ENCODE measurements at regions not wholly inside any gene's neighbourhood (a gene's known extent, or its start where the extent isn't known, plus 50 kb on each side); places are given as distances from the start of the nearest gene placed in this dataset.

DNA sequence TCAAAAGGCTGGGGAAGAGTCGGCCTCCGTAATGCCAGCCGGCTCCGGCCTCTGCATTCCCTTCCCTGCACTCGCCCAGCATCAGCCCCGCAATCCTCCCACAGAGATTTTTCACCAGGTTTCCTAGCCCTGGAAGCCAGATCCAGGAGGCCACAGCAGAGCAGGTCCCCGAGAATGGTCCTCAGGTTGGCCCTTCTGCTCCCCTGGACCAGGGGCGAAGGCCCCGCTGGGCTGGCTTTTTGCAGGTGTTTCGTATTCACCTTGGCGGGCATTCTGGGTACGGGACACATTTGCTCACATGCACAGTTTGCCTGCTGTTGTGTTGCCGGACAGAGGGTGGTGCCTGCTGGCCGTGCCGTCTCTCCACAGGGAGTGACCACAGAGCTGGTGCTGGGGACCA, 309.5 kb downstream of the NDUFA10 start:
- ATAC-seq, result no peak
- TF ChIP-seq OSR1 (CRISPR knock-in tag; IDR thresholded peaks at IDR 0.05) (no peak), ZNF565 (CRISPR knock-in tag; conservative IDR thresholded peaks at IDR 0.05; ENCODE audit: low read depth) (no peak), ZFP30 (CRISPR knock-in tag; IDR thresholded peaks at IDR 0.05) (no peak), ARNTL (CRISPR knock-in tag; IDR thresholded peaks at IDR 0.05; ENCODE audit: borderline replicate concordance, low read depth) (no peak), CSDC2 (CRISPR knock-in tag; IDR thresholded peaks at IDR 0.05) (no peak), TCF4 (CRISPR knock-in tag; IDR thresholded peaks at IDR 0.05; ENCODE audit: borderline replicate concordance) (no peak), BACH2 (CRISPR knock-in tag; IDR thresholded peaks at IDR 0.05; ENCODE audit: borderline replicate concordance) (no peak), ESRRG (CRISPR knock-in tag; IDR thresholded peaks at IDR 0.05) (no peak), PPARA (CRISPR knock-in tag; IDR thresholded peaks at IDR 0.05; ENCODE audit: borderline replicate concordance) (no peak), ISL1 (CRISPR knock-in tag; IDR thresholded peaks at IDR 0.05) (no peak), ZNF8 (CRISPR knock-in tag; IDR thresholded peaks at IDR 0.05) (no peak), SNAI2 (CRISPR knock-in tag; IDR thresholded peaks at IDR 0.05) (no peak), ZC3H10 (CRISPR knock-in tag; IDR thresholded peaks at IDR 0.05) (no peak)
- TF ChIP-seq, protein P1, sequence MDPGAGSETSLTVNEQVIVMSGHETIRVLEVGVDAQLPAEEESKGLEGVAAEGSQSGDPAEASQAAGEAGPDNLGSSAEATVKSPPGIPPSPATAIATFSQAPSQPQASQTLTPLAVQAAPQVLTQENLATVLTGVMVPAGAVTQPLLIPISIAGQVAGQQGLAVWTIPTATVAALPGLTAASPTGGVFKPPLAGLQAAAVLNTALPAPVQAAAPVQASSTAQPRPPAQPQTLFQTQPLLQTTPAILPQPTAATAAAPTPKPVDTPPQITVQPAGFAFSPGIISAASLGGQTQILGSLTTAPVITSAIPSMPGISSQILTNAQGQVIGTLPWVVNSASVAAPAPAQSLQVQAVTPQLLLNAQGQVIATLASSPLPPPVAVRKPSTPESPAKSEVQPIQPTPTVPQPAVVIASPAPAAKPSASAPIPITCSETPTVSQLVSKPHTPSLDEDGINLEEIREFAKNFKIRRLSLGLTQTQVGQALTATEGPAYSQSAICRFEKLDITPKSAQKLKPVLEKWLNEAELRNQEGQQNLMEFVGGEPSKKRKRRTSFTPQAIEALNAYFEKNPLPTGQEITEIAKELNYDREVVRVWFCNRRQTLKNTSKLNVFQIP (CRISPR knock-in tag; IDR thresholded peaks at IDR 0.05; ENCODE audit: borderline replicate concordance, low read depth), result no peak
- TF ChIP-seq, protein P2, sequence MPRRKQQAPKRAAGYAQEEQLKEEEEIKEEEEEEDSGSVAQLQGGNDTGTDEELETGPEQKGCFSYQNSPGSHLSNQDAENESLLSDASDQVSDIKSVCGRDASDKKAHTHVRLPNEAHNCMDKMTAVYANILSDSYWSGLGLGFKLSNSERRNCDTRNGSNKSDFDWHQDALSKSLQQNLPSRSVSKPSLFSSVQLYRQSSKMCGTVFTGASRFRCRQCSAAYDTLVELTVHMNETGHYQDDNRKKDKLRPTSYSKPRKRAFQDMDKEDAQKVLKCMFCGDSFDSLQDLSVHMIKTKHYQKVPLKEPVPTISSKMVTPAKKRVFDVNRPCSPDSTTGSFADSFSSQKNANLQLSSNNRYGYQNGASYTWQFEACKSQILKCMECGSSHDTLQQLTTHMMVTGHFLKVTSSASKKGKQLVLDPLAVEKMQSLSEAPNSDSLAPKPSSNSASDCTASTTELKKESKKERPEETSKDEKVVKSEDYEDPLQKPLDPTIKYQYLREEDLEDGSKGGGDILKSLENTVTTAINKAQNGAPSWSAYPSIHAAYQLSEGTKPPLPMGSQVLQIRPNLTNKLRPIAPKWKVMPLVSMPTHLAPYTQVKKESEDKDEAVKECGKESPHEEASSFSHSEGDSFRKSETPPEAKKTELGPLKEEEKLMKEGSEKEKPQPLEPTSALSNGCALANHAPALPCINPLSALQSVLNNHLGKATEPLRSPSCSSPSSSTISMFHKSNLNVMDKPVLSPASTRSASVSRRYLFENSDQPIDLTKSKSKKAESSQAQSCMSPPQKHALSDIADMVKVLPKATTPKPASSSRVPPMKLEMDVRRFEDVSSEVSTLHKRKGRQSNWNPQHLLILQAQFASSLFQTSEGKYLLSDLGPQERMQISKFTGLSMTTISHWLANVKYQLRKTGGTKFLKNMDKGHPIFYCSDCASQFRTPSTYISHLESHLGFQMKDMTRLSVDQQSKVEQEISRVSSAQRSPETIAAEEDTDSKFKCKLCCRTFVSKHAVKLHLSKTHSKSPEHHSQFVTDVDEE (CRISPR knock-in tag; IDR thresholded peaks at IDR 0.05), result no peak
- TF ChIP-seq, protein P3, sequence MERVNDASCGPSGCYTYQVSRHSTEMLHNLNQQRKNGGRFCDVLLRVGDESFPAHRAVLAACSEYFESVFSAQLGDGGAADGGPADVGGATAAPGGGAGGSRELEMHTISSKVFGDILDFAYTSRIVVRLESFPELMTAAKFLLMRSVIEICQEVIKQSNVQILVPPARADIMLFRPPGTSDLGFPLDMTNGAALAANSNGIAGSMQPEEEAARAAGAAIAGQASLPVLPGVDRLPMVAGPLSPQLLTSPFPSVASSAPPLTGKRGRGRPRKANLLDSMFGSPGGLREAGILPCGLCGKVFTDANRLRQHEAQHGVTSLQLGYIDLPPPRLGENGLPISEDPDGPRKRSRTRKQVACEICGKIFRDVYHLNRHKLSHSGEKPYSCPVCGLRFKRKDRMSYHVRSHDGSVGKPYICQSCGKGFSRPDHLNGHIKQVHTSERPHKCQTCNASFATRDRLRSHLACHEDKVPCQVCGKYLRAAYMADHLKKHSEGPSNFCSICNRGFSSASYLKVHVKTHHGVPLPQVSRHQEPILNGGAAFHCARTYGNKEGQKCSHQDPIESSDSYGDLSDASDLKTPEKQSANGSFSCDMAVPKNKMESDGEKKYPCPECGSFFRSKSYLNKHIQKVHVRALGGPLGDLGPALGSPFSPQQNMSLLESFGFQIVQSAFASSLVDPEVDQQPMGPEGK (CRISPR knock-in tag; IDR thresholded peaks at IDR 0.05; ENCODE audit: borderline replicate concordance), result no peak

DNA sequence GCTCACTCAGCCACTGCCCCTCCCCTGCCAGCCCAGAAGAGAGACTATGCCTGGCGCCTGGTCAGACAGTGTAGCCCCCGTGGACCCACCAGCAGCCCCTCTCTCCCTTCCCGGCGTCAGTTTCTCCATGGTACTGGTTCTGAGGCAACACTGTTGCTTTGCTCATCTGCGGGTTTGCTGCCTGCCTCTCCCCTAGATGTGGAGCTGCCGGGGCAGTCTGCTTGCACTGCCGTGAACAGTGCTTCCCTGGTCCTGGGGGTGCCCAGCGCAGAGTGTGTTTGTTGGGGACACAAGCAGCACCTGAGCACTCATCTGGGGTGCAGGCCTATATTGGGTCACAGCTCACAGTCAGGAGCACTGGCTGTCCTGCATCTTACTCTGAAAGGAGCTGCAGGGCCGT, 309.9 kb downstream of the NDUFA10 start:
- ATAC-seq, result no peak
- TF ChIP-seq, protein P2 (CRISPR knock-in tag; IDR thresholded peaks at IDR 0.05), result no peak
- TF ChIP-seq ZC3H10 (CRISPR knock-in tag; IDR thresholded peaks at IDR 0.05), result no peak
- no peak for TF ChIP-seq ESRRG (CRISPR knock-in tag; IDR thresholded peaks at IDR 0.05)
- TF ChIP-seq OSR1 (CRISPR knock-in tag; IDR thresholded peaks at IDR 0.05), result no peak
- TF ChIP-seq, protein P4, sequence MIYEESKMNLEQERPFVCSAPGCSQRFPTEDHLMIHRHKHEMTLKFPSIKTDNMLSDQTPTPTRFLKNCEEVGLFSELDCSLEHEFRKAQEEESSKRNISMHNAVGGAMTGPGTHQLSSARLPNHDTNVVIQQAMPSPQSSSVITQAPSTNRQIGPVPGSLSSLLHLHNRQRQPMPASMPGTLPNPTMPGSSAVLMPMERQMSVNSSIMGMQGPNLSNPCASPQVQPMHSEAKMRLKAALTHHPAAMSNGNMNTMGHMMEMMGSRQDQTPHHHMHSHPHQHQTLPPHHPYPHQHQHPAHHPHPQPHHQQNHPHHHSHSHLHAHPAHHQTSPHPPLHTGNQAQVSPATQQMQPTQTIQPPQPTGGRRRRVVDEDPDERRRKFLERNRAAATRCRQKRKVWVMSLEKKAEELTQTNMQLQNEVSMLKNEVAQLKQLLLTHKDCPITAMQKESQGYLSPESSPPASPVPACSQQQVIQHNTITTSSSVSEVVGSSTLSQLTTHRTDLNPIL (CRISPR knock-in tag; IDR thresholded peaks at IDR 0.05; ENCODE audit: low read depth), result no peak
- TF ChIP-seq ZNF8 (CRISPR knock-in tag; IDR thresholded peaks at IDR 0.05), result no peak
- TF ChIP-seq CSDC2 (CRISPR knock-in tag; IDR thresholded peaks at IDR 0.05), result no peak
- no peak for TF ChIP-seq ZFP3 (CRISPR knock-in tag; IDR thresholded peaks at IDR 0.05)
- TF ChIP-seq ZFP30 (CRISPR knock-in tag; IDR thresholded peaks at IDR 0.05), result no peak
- TF ChIP-seq ZNF70 (CRISPR knock-in tag; IDR thresholded peaks at IDR 0.05), result no peak
- TF ChIP-seq ZNF565 (CRISPR knock-in tag; conservative IDR thresholded peaks at IDR 0.05; ENCODE audit: low read depth), result no peak
- TF ChIP-seq SNAI2 (CRISPR knock-in tag; IDR thresholded peaks at IDR 0.05), result no peak
- no peak for TF ChIP-seq RARB (CRISPR knock-in tag; IDR thresholded peaks at IDR 0.05)
- TF ChIP-seq ARNTL (CRISPR knock-in tag; IDR thresholded peaks at IDR 0.05; ENCODE audit: borderline replicate concordance, low read depth), result no peak
- TF ChIP-seq TOX (CRISPR knock-in tag; IDR thresholded peaks at IDR 0.05; ENCODE audit: borderline replicate concordance), result no peak
